GM11168 (cell line): ENCODE measurements at regions not wholly inside any gene's neighbourhood (a gene's known extent, or its start where the extent isn't known, plus 50 kb on each side); places are given as distances from the start of the nearest gene placed in this dataset.
"Not testable (repeated sequence)": the region's sequence is repeated elsewhere in the genome, so short reads cannot be mapped to it uniquely, and the experiment has no call there.

ENCODE experiments used
- in situ Hi-C: fragments of 300-500 bp; cut with MboI; formaldehyde crosslinking; loops from one replicate; pipeline ENCODE4 v1.12.0; 2022; ENCODE audit warnings: low sequenced_read_pairs; ENCODE audit not compliant: unreplicated experiment

DNA sequence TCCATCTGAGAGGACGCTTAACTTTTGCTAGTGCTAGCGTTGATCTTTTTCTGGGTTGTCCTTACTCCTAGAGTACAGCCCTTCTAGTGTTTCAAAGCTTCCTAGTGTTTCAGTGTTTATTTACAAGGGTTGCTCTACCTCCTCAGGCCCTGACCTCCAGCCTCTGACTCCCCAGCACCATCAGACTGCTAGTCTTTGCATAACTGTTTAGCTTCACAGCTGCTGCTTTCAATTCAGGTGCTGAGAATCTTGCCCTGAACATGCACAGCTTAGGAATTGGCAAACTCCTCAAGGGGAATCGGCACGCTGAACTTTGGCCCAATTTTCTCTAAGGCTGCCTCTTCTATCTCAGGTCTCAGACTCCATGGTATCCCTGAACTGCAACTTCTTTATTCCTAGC, 52.9 kb downstream of the OR52B4 start:
- in situ Hi-C loops, result not testable (repeated sequence)

DNA sequence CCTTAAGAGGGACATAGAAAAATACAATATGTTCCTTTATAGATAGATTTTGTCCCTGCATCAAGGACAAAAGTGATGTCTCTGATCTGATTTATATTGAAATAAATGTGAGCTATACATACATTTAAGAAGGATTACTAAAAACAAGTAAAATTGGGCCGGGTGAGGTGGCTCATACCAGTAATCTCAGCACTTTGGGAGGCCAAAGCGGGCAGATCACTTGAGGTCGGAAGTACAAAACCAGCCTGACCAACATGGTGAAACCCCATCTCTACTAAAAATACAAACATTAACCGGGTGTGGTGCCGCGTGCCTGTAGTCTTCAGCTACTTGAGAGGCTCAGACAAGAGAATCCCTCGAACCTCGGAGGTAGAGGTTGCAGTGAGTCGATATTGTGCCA, 91.0 kb downstream of the OR52B4 start:
- in situ Hi-C loops, result not testable (repeated sequence)

DNA sequence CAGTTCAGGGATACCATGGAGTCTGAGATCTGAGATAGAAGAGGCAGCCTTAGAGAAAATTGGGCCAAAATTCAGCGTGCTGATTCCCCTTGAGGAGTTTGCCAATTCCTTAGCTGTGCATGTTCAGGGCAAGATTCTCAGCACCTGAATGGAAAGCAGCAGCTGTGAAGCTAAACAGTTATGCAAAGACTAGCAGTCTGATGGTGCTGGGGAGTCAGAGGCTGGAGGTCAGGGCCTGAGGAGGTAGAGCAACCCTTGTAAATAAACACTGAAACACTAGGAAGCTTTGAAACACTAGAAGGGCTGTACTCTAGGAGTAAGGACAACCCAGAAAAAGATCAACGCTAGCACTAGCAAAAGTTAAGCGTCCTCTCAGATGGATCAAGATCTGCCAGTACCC, 117.1 kb downstream of the OR52B4 start:
- in situ Hi-C loops, result loop anchor here (5.0 kb wide), 1 partner anchor 34 kb away; no protein-coding TSS in a partner anchor

DNA sequence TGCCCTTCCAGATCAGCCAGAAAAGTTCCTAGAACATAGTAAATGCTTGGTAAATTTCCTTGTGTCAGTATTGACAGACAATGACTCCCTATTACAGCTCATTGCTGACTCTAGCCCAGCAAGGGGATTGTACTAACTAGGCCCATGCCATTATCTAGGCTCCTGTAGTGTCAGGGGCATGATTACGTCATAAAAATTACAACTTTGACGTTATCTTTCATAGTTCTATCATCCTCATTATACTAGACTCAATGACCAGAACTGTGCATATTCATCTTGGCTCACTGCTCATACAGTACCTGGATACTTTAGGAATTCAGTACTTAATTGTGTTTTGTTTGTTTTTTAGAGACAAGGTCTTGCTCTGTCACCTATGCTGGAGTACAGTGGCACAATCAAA, 118.7 kb downstream of the OR52B4 start:
- in situ Hi-C loops, result not testable (repeated sequence)

DNA sequence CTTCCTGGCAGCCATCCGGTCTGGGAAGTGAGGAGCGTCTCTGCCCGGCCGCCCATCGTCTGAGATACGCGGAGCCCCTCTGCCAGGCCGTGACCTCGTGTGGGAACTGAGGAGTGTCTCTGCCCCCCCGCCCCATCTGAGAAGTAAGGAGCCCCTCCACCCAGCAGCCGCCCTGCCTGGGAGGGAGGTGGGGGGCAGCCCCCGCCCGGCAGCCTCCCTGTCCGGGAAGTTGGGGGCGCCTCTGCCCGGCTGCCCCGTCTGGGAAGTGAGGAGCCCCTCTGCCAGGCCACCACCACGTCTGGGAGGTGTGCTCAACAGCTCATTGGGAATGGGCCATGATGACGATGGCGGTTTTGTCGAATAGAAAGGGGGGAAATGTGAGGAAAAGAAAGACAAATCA, 130.4 kb downstream of the OR52B4 start:
- in situ Hi-C loops, result not testable (repeated sequence)

DNA sequence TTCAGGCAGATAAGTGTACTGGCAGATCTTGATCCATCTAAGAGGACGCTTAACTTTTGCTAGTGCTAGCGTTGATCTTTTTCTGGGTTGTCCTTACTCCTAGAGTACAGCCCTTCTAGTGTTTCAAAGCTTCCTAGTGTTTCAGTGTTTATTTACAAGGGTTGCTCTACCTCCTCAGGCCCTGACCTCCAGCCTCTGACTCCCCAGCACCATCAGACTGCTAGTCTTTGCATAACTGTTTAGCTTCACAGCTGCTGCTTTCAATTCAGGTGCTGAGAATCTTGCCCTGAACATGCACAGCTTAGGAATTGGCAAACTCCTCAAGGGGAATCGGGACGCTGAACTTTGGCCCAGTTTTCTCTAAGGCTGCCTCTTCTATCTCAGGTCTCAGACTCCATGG, 124.3 kb downstream of the RRM1 start:
- in situ Hi-C loops, result loop anchor here (5.0 kb wide), 1 partner anchor 33 kb away; no protein-coding TSS in a partner anchor

DNA sequence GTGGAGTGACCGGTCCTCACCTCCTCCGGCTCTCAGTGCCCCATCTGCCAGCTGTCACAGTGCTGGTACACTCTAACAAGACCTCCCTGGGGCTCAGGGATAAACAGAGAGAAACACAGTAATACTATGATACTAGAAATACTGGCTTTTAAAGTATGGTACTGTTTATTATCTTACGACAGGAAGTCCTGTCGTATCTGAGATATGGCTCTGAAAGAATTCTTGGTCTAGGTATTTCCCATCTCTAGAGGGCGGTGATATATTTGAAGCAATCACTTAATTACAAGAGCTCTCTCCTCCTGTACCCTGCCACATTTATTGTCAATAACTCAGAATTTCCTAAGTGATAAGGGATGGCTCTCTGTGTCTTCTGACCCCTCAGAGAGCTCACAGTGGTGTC, 119.1 kb downstream of the RRM1 start:
- in situ Hi-C loops, result no loop called here

DNA sequence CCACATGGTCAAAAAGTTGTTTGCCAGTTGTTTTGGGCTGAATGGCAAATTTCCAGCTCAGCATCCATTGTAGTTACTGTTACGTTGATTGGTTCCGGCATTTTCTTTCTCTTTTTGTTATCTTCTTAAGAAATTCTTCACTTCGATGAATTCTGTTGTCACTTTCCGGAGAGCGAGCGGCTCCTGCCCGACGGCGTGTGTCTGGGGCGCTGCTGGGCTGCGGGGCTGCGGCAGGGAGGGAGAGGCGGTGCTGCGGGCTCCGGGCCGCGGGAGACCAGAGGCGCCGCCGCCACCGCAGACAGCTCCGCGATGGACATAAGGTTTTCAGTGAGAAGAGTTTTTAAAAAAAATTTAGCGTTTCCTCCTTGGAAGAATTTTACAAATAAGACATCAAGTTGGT, 117.4 kb downstream of the RRM1 start:
- in situ Hi-C loops, result no loop called here

DNA sequence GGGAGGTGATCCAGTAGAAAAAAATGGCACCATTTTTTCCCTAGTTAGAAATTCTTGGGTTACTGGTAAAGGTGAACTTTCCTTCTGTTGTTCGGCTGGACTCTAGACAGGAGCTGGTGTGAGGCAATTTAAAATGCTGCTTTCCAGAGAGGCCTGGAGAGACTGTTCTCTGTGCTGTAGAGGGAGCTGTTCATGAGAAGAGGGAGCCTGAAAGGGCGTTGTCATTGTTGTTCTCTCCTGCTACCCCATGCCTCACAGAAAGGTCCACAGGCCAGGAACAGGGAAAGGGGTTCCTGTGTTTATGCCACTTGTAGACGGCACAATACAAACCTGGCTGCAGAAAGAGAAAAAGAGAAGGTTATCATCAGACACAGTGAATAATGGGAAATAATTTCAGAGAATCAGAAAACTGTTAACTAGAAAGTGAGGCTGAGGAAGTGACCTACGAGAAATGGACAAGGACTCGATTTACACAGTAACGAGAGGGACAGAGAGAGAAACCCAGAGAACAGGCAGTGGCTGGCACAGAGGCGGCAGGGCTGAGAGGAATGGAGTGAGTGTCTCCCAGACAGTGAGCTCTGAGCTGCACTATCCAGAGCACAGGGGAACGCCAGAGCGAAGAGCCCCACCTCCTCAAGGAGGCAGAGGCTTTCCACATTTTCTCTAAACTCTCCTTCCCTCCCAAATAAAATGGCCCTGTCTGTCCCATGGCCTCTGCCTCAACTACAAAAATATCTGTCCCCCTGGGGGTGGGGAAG, 109.2 kb downstream of the RRM1 start:
- in situ Hi-C loops, result no loop called here

DNA sequence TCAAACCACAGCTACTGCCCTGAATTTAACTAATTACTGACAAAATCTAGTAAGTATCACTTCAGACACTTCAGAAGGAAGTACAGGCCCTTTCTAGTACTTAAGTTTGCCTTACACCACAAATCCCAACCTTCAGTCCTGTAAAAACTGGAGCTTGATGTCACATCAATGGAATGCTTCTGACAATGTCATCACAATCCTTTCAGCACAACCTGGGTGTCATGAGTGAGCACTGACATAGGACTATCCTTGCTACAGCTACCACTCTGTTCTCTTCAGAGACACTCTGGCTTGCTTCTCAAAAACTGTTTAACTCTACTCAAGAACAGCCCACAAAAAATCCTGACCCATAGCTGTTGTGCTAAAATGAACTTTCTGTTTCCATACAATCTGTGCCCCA, 108.2 kb downstream of the RRM1 start:
- in situ Hi-C loops, result no loop called here

DNA sequence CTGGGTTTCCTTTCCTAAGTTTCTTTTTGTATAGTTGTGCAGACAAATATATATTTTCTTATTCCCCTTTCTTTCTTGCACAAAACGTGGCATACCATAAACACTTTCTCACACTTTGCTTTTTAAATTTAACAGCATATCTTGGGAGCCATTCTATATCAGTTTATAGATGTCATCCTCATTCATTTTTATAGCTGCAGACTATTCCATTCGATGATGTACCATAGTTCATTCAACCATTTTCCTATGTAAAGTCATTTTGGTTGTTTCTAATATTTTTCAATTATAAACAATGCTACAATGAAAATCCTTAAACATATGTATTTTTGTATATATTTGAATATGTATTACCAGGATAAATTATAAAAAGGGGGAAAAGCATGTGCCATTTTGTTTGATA, 102.5 kb downstream of the RRM1 start:
- in situ Hi-C loops, result no loop called here

DNA sequence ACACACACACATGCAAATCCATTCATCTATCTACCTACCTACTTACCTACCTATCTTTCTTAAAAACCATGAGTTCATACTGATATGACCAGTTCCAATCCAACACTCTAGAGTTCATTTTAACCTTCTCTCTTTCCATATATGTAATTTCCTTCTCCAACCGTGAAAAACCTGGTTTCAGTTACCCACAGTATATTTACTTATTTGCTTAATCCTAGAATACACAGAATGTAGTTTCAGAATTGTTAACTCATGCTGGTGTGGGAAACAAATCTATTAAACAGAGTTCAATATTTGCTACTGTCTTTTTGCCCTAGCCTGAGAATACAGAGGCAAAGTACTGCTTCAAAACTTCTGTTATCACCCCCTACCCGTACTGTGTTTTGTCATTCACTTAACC, 101.3 kb downstream of the RRM1 start:
- in situ Hi-C loops, result no loop called here

DNA sequence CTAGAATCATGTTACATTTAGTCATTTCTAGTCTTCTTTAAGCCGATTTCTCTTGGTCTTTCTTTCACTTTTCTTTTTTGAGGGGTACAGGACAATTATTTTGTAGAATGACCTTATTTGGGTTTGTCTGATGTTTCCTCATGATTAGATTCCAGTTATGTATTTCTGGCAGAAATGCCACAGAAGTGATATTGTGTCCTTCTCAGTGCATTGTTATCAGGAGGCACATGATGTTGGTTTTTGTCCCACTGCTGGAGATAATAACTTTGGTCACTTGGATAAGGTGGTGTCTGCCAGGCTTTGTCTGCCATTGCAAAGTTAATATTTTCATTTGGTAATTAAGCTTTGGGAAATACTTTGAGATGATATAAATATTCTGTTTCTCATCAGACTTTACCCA, 100.3 kb downstream of the RRM1 start:
- in situ Hi-C loops, result no loop called here

DNA sequence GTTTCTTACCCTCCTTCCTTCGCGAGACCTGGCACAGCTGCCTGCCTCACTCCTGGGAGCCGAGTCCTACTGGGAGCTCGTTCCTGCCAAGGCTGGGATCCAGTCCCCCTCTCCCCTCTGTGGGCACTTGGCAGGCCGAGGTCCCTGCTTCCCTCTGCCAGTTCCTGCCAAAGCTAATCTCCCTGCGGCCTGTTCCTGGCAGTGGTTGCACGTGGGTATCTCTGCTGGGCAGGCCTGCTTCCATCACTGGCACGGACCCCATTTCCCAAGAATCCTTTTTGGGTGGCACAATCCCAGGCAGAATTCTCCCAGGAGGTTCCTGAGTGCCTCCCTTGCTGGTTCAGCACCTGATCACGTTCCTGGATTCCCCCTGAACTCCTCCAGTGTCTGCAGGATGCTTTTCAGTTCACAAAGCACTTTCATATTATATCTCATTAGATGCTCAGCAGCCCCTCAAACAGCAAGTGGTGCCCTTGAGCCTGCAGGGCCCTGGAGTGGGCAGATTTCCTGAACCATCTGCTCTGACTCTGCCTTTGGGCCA, 96.5 kb downstream of the RRM1 start:
- in situ Hi-C loops, result no loop called here

DNA sequence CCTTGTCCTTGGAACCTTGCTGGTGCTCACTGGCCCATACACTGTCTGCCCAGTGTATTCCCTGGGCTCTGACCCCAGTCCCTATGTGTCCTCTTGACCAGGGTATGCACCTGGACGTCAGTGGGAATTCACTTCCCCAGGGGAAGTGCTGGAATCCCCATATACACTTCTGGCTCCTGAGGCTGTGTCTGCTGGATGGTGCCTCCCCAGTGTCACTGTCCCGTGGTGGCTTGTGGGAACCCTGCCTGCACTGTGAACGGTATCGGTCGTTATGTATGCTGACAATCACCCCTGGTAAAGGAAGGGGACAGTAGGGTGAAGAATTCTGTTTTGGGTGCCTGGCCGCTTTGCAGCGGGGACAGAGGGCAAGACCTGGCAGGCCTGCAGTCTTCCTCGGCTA, 95.9 kb downstream of the RRM1 start:
- in situ Hi-C loops, result no loop called here

DNA sequence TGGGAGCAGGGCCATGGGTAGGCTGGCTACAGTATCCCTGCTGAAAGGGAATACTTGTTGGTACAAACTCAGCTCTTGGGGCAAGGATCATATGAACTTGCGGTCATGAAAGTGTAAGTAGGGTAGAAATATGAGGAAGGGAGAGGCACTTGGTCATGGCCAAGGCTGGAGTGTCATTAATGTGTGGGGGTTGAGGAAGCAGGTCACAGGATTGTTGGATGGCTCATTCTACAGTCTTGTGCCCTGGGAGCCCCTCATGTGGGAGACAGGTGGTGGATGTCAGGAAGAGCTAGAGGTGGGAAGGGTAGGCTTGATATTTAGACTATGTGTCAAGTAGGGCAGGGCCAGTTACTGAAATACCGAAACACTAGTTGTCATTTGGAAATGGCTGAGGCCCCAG, 95.5 kb downstream of the RRM1 start:
- in situ Hi-C loops, result no loop called here
